ENCODE measurements at regions not wholly inside any gene's neighbourhood (a gene's known extent, or its start where the extent isn't known, plus 50 kb on each side); places are given as distances from the start of the nearest gene placed in this dataset.

GRCh38 chr2:81706856-81707255 lies 1402.3 kb upstream of the LRRTM1 start:
- Histone ChIP-seq H3K27ac (ENCODE audit: poor library complexity, severe bottlenecking) (no peak overlapping the region), H3K9me3 (ENCODE audit: severe bottlenecking) (no peaks in the 10 kb centered on the region), H3K4me1 (ENCODE audit: insufficient read depth, poor library complexity, severe bottlenecking) (no peaks in the 10 kb centered on the region), H3K36me3 (ENCODE audit: low read depth) (no peaks in the 10 kb centered on the region), H3K4me3 (ENCODE audit: severe bottlenecking) (no peak overlapping the region), H3K27me3 (ENCODE audit: insufficient read depth, poor library complexity, severe bottlenecking) (no peaks in the 10 kb centered on the region)
- no peak for ATAC-seq (ENCODE audit: low read depth)
- DNase-seq (ENCODE audit: low spot score) = no peak
- no peak for TF ChIP-seq CTCF (IDR thresholded peaks at IDR 0.05; ENCODE audit: poor library complexity, severe bottlenecking)

- Histone ChIP-seq H3K27ac (ENCODE audit: poor library complexity, severe bottlenecking) (no peak overlapping the region), H3K9me3 (ENCODE audit: severe bottlenecking) (no peaks in the 10 kb centered on the region), H3K36me3 (ENCODE audit: low read depth) (no peaks in the 10 kb centered on the region), H3K27me3 (ENCODE audit: insufficient read depth, poor library complexity, severe bottlenecking) (no peaks in the 10 kb centered on the region), H3K4me3 (ENCODE audit: severe bottlenecking) (no peak overlapping the region), H3K4me1 (ENCODE audit: insufficient read depth, poor library complexity, severe bottlenecking) (no peaks in the 10 kb centered on the region)
- no peak for TF ChIP-seq CTCF (IDR thresholded peaks at IDR 0.05; ENCODE audit: poor library complexity, severe bottlenecking)
- no peak for DNase-seq (ENCODE audit: low spot score)
- no peak for ATAC-seq (ENCODE audit: low read depth)
Measured at GRCh38 chr2:81703831-81704230, 1399.3 kb upstream of the LRRTM1 start.

- no peak for DNase-seq (ENCODE audit: low spot score)
- no peak for TF ChIP-seq CTCF (IDR thresholded peaks at IDR 0.05; ENCODE audit: poor library complexity, severe bottlenecking)
Measured at GRCh38 chr2:81692566-81692965, 1388.0 kb upstream of the LRRTM1 start.

GRCh38 chr2:81675641-81676040 lies 1371.1 kb upstream of the LRRTM1 start:
- no peaks in the 10 kb centered on the region for H3K36me3 ChIP-seq (ENCODE audit: low read depth)
- TF ChIP-seq CTCF (IDR thresholded peaks at IDR 0.05; ENCODE audit: poor library complexity, severe bottlenecking) = no peak
- no peaks in the 10 kb centered on the region for H3K9me3 ChIP-seq (ENCODE audit: severe bottlenecking)
- no peak for DNase-seq (ENCODE audit: low spot score)
- no peak overlapping the region for H3K4me3 ChIP-seq (ENCODE audit: severe bottlenecking)
- ATAC-seq (ENCODE audit: low read depth) = no peak
- H3K27ac ChIP-seq (ENCODE audit: poor library complexity, severe bottlenecking) = no peak overlapping the region
- no peaks in the 10 kb centered on the region for H3K27me3 ChIP-seq (ENCODE audit: insufficient read depth, poor library complexity, severe bottlenecking)
- no peaks in the 10 kb centered on the region for H3K4me1 ChIP-seq (ENCODE audit: insufficient read depth, poor library complexity, severe bottlenecking)

More at GRCh38 chr2:81692566-81692965, 1388.0 kb upstream of the LRRTM1 start:
- H3K4me3 ChIP-seq (ENCODE audit: severe bottlenecking) = no peak overlapping the region
- H3K27me3 ChIP-seq (ENCODE audit: insufficient read depth, poor library complexity, severe bottlenecking) = no peaks in the 10 kb centered on the region
- no peak for ATAC-seq (ENCODE audit: low read depth)
- H3K36me3 ChIP-seq (ENCODE audit: low read depth) = no peaks in the 10 kb centered on the region
- H3K4me1 ChIP-seq (ENCODE audit: insufficient read depth, poor library complexity, severe bottlenecking) = no peaks in the 10 kb centered on the region
- no peak overlapping the region for H3K27ac ChIP-seq (ENCODE audit: poor library complexity, severe bottlenecking)
- no peaks in the 10 kb centered on the region for H3K9me3 ChIP-seq (ENCODE audit: severe bottlenecking)

- Histone ChIP-seq H3K4me1 (ENCODE audit: insufficient read depth, poor library complexity, severe bottlenecking) (no peaks in the 10 kb centered on the region), H3K27ac (ENCODE audit: poor library complexity, severe bottlenecking) (no peak overlapping the region), H3K27me3 (ENCODE audit: insufficient read depth, poor library complexity, severe bottlenecking) (no peaks in the 10 kb centered on the region), H3K36me3 (ENCODE audit: low read depth) (no peaks in the 10 kb centered on the region), H3K4me3 (ENCODE audit: severe bottlenecking) (no peak overlapping the region), H3K9me3 (ENCODE audit: severe bottlenecking) (no peaks in the 10 kb centered on the region)
- DNase-seq (ENCODE audit: low spot score) = no peak
- ATAC-seq (ENCODE audit: low read depth) = no peak
- no peak for TF ChIP-seq CTCF (IDR thresholded peaks at IDR 0.05; ENCODE audit: poor library complexity, severe bottlenecking)
Measured at GRCh38 chr2:81672923-81673322, 1368.4 kb upstream of the LRRTM1 start.

Measured in RWPE2 (cell line).